ENCODE measurements at regions not wholly inside any gene's neighbourhood (a gene's known extent, or its start where the extent isn't known, plus 50 kb on each side); places are given as distances from the start of the nearest gene placed in this dataset.
"Not testable (repeated sequence)": the region's sequence is repeated elsewhere in the genome, so short reads cannot be mapped to it uniquely, and the experiment has no call there.

- Histone ChIP-seq H3K36me3 (ENCODE audit: insufficient read depth, low read length) (no peaks in the 10 kb centered on the region), H4K20me1 (ENCODE audit: insufficient read depth, low read length) (no peaks in the 10 kb centered on the region), H3K4me3 (ENCODE audit: low read depth, low read length, poor library complexity, severe bottlenecking) (no peak overlapping the region), H3K4me1 (ENCODE audit: insufficient read depth, low read length, poor library complexity, severe bottlenecking) (peaks cover 4% of the 10 kb centered on the region), H3K9me2 (ENCODE audit: insufficient read depth, low read length) (no peaks in the 10 kb centered on the region), H3K4me2 (ENCODE audit: low read length) (peak overlapping the region; percentile 29; the same call in 1 of the 2 replicates), H3K27ac (ENCODE audit: low read depth, low read length, poor library complexity, severe bottlenecking) (no peak overlapping the region), H3K79me2 (ENCODE audit: insufficient read depth, low read depth, low read length) (no peaks in the 10 kb centered on the region), H3K9me3 (ENCODE audit: low read length) (no peaks in the 10 kb centered on the region), H2AFZ (ENCODE audit: low read length) (peak overlapping the region; percentile 46)
- POLR2A ChIA-PET = interaction anchor here (0.8 kb wide), 1 partner anchor 171 kb away, joined by 4 read pairs; no protein-coding TSS in a partner anchor
- CTCF ChIA-PET (ENCODE audit: unreplicated experiment) = no interaction called here
- intact Hi-C loops (cut with micrococcal nuclease; ENCODE audit: unreplicated experiment) = no loop called here
- no peak for DNase-seq (ENCODE audit: low spot score)
- BruUV-seq (replicated peaks) = no TSS peak
- TF ChIP-seq CTCF (conservative IDR thresholded peaks at IDR 0.05; ENCODE audit: low read length) (no peak), EZH2phosphoT487 (IDR thresholded peaks at IDR 0.05; ENCODE audit: borderline replicate concordance, low read depth, low read length) (no peak)
Observed at GRCh38 chr4:10832806-10833628, 148.4 kb upstream of the CLNK start.

GRCh38 chr4:10831727-10832408, 147.3 kb upstream of the CLNK start:
- H2AFZ ChIP-seq (ENCODE audit: low read length) = no peak overlapping the region
- no peaks in the 10 kb centered on the region for H3K9me3 ChIP-seq (ENCODE audit: low read length)
- H3K36me3 ChIP-seq (ENCODE audit: insufficient read depth, low read length) = no peaks in the 10 kb centered on the region
- TF ChIP-seq EZH2phosphoT487 (IDR thresholded peaks at IDR 0.05; ENCODE audit: borderline replicate concordance, low read depth, low read length) (no peak), CTCF (conservative IDR thresholded peaks at IDR 0.05; ENCODE audit: low read length) (no peak)
- H3K4me2 ChIP-seq (ENCODE audit: low read length) = no peak overlapping the region
- H3K9me2 ChIP-seq (ENCODE audit: insufficient read depth, low read length) = no peaks in the 10 kb centered on the region
- ChIA-PET POLR2A (no interaction called here), CTCF (ENCODE audit: unreplicated experiment) (no interaction called here)
- BruUV-seq (replicated peaks) = no TSS peak
- H4K20me1 ChIP-seq (ENCODE audit: insufficient read depth, low read length) = no peaks in the 10 kb centered on the region
- H3K27ac ChIP-seq (ENCODE audit: low read depth, low read length, poor library complexity, severe bottlenecking) = no peak overlapping the region
- no peak for DNase-seq (ENCODE audit: low spot score)
- no peak overlapping the region for H3K4me3 ChIP-seq (ENCODE audit: low read depth, low read length, poor library complexity, severe bottlenecking)
- intact Hi-C loops (cut with micrococcal nuclease; ENCODE audit: unreplicated experiment) = no loop called here
- peaks cover 4% of the 10 kb centered on the region for H3K4me1 ChIP-seq (ENCODE audit: insufficient read depth, low read length, poor library complexity, severe bottlenecking)
- H3K79me2 ChIP-seq (ENCODE audit: insufficient read depth, low read depth, low read length) = no peaks in the 10 kb centered on the region

GRCh38 chr4:10828918-10829538, 144.5 kb upstream of the CLNK start:
- H3K9me2 ChIP-seq (ENCODE audit: insufficient read depth, low read length); DNase-seq (ENCODE audit: low spot score); H3K9me3 ChIP-seq (ENCODE audit: low read length); H3K4me2 ChIP-seq (ENCODE audit: low read length); POLR2A ChIA-PET; H4K20me1 ChIP-seq (ENCODE audit: insufficient read depth, low read length); H3K4me1 ChIP-seq (ENCODE audit: insufficient read depth, low read length, poor library complexity, severe bottlenecking); H3K36me3 ChIP-seq (ENCODE audit: insufficient read depth, low read length); H2AFZ ChIP-seq (ENCODE audit: low read length); intact Hi-C loops (cut with micrococcal nuclease; ENCODE audit: unreplicated experiment); H3K79me2 ChIP-seq (ENCODE audit: insufficient read depth, low read depth, low read length); CTCF ChIA-PET (ENCODE audit: unreplicated experiment); H3K4me3 ChIP-seq (ENCODE audit: low read depth, low read length, poor library complexity, severe bottlenecking); H3K27ac ChIP-seq (ENCODE audit: low read depth, low read length, poor library complexity, severe bottlenecking); BruUV-seq (replicated peaks): not testable (repeated sequence)
